Glutamatergic neuron (in vitro differentiated cells): ENCODE measurements at regions not wholly inside any gene's neighbourhood (a gene's known extent, or its start where the extent isn't known, plus 50 kb on each side); places are given as distances from the start of the nearest gene placed in this dataset.

Experiments
- DNase-seq: peaks from one replicate; pipeline ENCODE4 v3.0.0; 2022
- H3K27ac Mint-ChIP-seq: one replicate; pipeline ENCODE4 v1.8.0; 2020; ENCODE audit warnings: mild to moderate bottlenecking, mixed read lengths, inconsistent platforms; ENCODE audit not compliant: unreplicated experiment
- H3K27me3 Mint-ChIP-seq: one replicate; pipeline ENCODE4 v1.8.0; 2020; ENCODE audit warnings: mild to moderate bottlenecking, moderate library complexity, mixed read lengths, inconsistent platforms; ENCODE audit not compliant: unreplicated experiment
- H3K36me3 Mint-ChIP-seq: one replicate; pipeline ENCODE4 v1.8.0; 2020; ENCODE audit warnings: mild to moderate bottlenecking, mixed read lengths, inconsistent platforms; ENCODE audit not compliant: unreplicated experiment
- H3K4me1 Mint-ChIP-seq: one replicate; pipeline ENCODE4 v1.8.0; 2020; ENCODE audit warnings: mild to moderate bottlenecking, low read depth, mixed read lengths, inconsistent platforms; ENCODE audit not compliant: unreplicated experiment
- H3K4me3 Mint-ChIP-seq: one replicate; pipeline ENCODE4 v1.8.0; 2020; ENCODE audit warnings: mild to moderate bottlenecking, mixed read lengths, inconsistent platforms; ENCODE audit not compliant: unreplicated experiment
- H3K9me3 Mint-ChIP-seq: one replicate; pipeline ENCODE4 v1.8.0; 2020; ENCODE audit warnings: mild to moderate bottlenecking, moderate library complexity, mixed read lengths, inconsistent platforms; ENCODE audit not compliant: unreplicated experiment
- TF ChIP-seq, protein P1 (sequence below): fragments of 200-600 bp; sonication (generic); IDR thresholded peaks from one replicate; pipeline ENCODE4 v1.5.0; 2021; ENCODE audit not compliant: partially characterized antibody, unreplicated experiment

DNA sequence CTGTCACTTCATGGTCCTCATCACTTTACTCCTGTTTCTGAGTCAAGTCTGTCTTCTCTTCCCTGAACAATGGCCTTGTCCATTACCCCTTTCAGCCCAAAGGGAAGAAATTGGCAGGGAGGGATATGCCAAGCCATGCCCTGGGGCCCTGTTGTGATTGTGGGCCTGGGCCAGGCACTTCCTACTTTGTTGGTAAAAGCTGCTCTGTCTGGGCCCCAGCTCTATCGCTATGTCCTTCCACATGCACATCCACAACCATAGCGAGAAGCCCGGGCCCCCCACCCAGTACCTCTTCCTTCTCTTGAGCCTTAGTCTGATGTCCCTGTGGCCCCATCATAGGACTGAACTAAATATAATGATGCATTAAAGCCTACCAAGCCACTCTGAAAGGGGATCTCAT, 126.7 kb upstream of the RCN1 start:
- H3K27me3 Mint-ChIP-seq = peaks cover 5% of the 10 kb centered on the region
- H3K36me3 Mint-ChIP-seq = no peaks in the 10 kb centered on the region
- peaks cover 27% of the 10 kb centered on the region for H3K4me1 Mint-ChIP-seq
- TF ChIP-seq, protein P1, sequence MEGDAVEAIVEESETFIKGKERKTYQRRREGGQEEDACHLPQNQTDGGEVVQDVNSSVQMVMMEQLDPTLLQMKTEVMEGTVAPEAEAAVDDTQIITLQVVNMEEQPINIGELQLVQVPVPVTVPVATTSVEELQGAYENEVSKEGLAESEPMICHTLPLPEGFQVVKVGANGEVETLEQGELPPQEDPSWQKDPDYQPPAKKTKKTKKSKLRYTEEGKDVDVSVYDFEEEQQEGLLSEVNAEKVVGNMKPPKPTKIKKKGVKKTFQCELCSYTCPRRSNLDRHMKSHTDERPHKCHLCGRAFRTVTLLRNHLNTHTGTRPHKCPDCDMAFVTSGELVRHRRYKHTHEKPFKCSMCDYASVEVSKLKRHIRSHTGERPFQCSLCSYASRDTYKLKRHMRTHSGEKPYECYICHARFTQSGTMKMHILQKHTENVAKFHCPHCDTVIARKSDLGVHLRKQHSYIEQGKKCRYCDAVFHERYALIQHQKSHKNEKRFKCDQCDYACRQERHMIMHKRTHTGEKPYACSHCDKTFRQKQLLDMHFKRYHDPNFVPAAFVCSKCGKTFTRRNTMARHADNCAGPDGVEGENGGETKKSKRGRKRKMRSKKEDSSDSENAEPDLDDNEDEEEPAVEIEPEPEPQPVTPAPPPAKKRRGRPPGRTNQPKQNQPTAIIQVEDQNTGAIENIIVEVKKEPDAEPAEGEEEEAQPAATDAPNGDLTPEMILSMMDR = no peak
- peaks cover 6% of the 10 kb centered on the region for H3K9me3 Mint-ChIP-seq
- H3K27ac Mint-ChIP-seq = no peak overlapping the region
- H3K4me3 Mint-ChIP-seq = no peak overlapping the region
- no peak for DNase-seq

DNA sequence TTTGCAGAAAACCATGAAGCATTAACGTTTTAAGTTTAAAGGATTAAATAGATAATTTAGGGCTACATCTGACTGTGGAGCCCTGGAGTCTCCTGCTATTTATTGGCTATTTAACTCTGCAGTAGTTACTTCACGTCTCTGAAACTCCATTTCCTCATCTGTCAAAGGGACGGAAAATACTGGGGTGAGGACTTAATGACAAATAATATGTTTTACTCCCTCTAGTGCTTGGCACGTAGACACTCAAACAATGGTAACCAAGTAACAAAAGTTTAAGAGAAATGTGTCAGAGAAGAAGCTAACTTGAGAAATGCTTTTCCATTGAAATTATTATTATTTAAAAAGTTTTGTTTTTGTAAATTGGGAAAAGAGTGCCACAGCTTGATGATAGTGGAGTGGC, 130.7 kb upstream of the RCN1 start:
- no peak overlapping the region for H3K27ac Mint-ChIP-seq
- TF ChIP-seq, protein P1 = no peak
- H3K4me1 Mint-ChIP-seq = peaks cover 11% of the 10 kb centered on the region
- H3K4me3 Mint-ChIP-seq = no peak overlapping the region
- H3K9me3 Mint-ChIP-seq = peaks cover 2% of the 10 kb centered on the region
- peaks cover 5% of the 10 kb centered on the region for H3K27me3 Mint-ChIP-seq
- H3K36me3 Mint-ChIP-seq = peaks cover under 1% of the 10 kb centered on the region
- DNase-seq = no peak

DNA sequence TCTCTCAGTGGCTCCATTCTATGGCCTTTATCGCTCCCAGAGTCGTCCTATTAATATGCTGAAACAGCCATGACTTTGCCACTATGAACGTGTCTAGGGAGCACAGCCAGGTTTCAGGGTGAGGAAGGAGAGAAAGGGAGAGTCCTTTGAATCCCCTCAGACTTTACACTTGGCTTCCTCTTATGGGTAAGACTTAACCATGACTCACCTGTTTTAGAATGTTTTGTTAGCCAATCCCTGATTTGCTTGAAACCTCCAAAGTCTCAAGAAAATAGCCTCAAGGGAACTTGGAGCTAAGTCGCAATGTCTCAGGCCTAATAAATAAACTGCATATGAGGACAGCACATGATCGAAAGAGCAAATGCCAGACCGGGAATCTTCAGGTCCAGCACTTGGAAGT, 131.2 kb upstream of the RCN1 start:
- TF ChIP-seq, protein P1 = no peak
- peaks cover 5% of the 10 kb centered on the region for H3K36me3 Mint-ChIP-seq

DNA sequence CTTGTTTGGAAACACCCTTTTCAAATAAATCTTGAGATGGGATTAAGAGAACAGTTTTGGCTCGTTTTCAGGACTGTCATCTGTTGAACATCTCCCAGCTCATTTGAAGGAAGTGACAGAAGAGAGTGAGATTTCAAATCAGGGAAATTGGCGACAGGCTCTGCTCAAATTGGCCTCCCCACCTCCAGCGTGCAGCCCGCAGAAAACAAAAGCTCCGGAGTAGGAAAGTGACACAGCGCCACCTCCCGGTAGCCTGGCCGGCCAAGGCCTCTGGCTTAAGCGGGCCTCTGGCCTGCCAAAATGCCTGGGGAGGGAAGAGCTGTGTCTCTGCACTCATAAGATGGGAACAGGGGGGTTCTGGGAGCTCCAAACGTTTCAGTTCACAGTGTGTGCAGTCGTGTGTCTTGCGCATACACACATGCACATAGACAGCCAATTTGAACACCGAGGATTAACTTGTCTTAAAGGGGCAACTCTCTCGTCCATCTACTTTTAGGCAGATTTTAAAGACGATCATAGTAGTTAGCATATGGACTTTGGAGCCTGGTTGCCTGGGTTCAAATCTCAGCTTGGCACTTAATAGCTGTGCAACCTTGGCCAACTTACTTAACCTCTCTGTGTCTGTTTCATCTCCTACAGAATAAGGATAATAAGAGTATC, 132.7 kb upstream of the RCN1 start:
- peaks cover 2% of the 10 kb centered on the region for H3K9me3 Mint-ChIP-seq
- H3K4me3 Mint-ChIP-seq = no peak overlapping the region
- no peak overlapping the region for H3K27ac Mint-ChIP-seq
- TF ChIP-seq, protein P1 = peak; percentile 92
- H3K27me3 Mint-ChIP-seq = peaks cover 6% of the 10 kb centered on the region
- peaks cover 11% of the 10 kb centered on the region for H3K36me3 Mint-ChIP-seq
- peak; percentile 88 for DNase-seq
- H3K4me1 Mint-ChIP-seq = peaks cover 15% of the 10 kb centered on the region

More for the DNA sequence above, 131.2 kb upstream of the RCN1 start:
- Mint-ChIP-seq H3K27me3 (peaks cover 5% of the 10 kb centered on the region), H3K4me3 (no peak overlapping the region), H3K4me1 (peaks cover 11% of the 10 kb centered on the region), H3K9me3 (peaks cover 2% of the 10 kb centered on the region), H3K27ac (no peak overlapping the region)
- DNase-seq = no peak

DNA sequence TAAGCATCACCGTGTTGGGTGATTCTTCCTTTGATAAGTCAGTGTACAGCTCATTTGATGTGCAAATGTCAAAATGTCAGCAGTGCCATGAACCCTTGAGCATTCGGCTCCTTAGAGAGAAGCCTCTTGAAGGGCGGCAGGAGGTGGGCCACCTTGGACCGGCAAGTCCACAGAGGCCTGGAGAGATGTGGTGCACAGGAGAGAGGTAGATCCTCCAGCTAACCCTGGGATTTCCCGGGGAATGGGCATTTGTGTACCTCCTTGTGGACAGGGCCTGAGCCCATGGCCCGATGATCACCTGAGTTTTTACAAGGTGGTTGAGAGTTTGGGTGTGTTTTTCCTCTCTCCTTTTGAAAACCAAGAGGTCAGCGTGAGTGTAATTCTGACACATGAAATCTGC, 133.2 kb upstream of the RCN1 start:
- no peak for DNase-seq
- H3K9me3 Mint-ChIP-seq = peaks cover 2% of the 10 kb centered on the region
- H3K27me3 Mint-ChIP-seq = peaks cover 4% of the 10 kb centered on the region
- H3K4me3 Mint-ChIP-seq = no peak overlapping the region
- TF ChIP-seq, protein P1 = no peak
- H3K4me1 Mint-ChIP-seq = peaks cover 15% of the 10 kb centered on the region
- no peak overlapping the region for H3K27ac Mint-ChIP-seq
- H3K36me3 Mint-ChIP-seq = peaks cover 11% of the 10 kb centered on the region
